H1 (cell line): ENCODE measurements at regions not wholly inside any gene's neighbourhood (a gene's known extent, or its start where the extent isn't known, plus 50 kb on each side); places are given as distances from the start of the nearest gene placed in this dataset.

Experiments
- CTCF ChIA-PET: fragments of 300-600 bp; sonication (Branson Sonifier 250); formaldehyde crosslinking; loops from one replicate; lab custom pipeline; 2021; ENCODE audit not compliant: partially characterized antibody; lab: Charles Lee
- POLR2A ChIA-PET: fragments of 300-600 bp; sonication (Branson Sonifier 250); formaldehyde crosslinking; loops from one replicate; lab custom pipeline; 2021; ENCODE audit warnings: inconsistent platforms; ENCODE audit not compliant: partially characterized antibody; lab: Charles Lee
- DNase-seq, 2 experiments: peaks; one replicate each; pipeline versions ENCODE4 v3.0.0 to v3.0.0-alpha.2; 2010 to 2022; ENCODE audit warnings: low spot score in 2 of 2, low read depth in 1 of 2, mixed read lengths in 1 of 2
- FAIRE-seq: peaks from 2 replicates; lab custom pipeline; 2011; peaks lifted over from hg19 to GRCh38; lab: Jason Lieb, UNC
- H2AFZ ChIP-seq: 2 replicates; pipeline ENCODE4 v1.8.1; 2012; ENCODE audit warnings: low read length, inconsistent platforms
- H2AK5ac ChIP-seq: 2 replicates; pipeline ENCODE4 v1.6.1; 2013; ENCODE audit warnings: low read depth, low read length
- H2BK120ac ChIP-seq: replicated peaks from 2 replicates; pipeline ENCODE3; 2013; ENCODE audit warnings: low read depth, low read length, inconsistent platforms
- H2BK12ac ChIP-seq: 2 replicates; pipeline ENCODE4 v1.6.1; 2013; ENCODE audit warnings: low read depth, low read length
- H2BK15ac ChIP-seq: 2 replicates; pipeline ENCODE4 v1.6.1; 2013; ENCODE audit warnings: low read length
- H2BK20ac ChIP-seq: 2 replicates; pipeline ENCODE4 v1.6.1; 2013; ENCODE audit warnings: low read length
- H2BK5ac ChIP-seq: 2 replicates; pipeline ENCODE4 v1.6.1; 2013; ENCODE audit warnings: low read depth, low read length
- H3K14ac ChIP-seq: 2 replicates; pipeline ENCODE4 v1.6.1; 2013; ENCODE audit warnings: inconsistent platforms; ENCODE audit not compliant: insufficient read length
- H3K18ac ChIP-seq: 2 replicates; pipeline ENCODE4 v1.6.1; 2013; ENCODE audit warnings: low read length; ENCODE audit errors: extremely low read depth
- H3K23ac ChIP-seq: 2 replicates; pipeline ENCODE4 v1.6.1; 2013; ENCODE audit warnings: inconsistent platforms; ENCODE audit not compliant: insufficient read length
- H3K23me2 ChIP-seq: 2 replicates; pipeline ENCODE4 v1.6.1; 2013; ENCODE audit warnings: low read depth, low read length
- H3K27ac ChIP-seq: 2 replicates; pipeline ENCODE4 v1.6.1; 2011; ENCODE audit warnings: low read depth, low read length, inconsistent platforms
- H3K27me3 ChIP-seq, 4 experiments: replicated peaks in 1 of 4; 1 replicate in 1 of 4; 2 replicates in 3 of 4; pipeline versions ENCODE4 v1.6.1 to v1.8.1; 2011 to 2013; ENCODE audit warnings: low read length in 3 of 4, mild to moderate bottlenecking in 3 of 4, inconsistent platforms in 2 of 4, mixed read lengths in 2 of 4, moderate library complexity in 1 of 4; ENCODE audit not compliant: control insufficient read depth in 3 of 4, insufficient read depth in 3 of 4; ENCODE audit errors: extremely low read depth in 1 of 4
- H3K36me3 ChIP-seq, 4 experiments: 2 replicates each; pipeline versions ENCODE4 v1.6.1 to v1.8.1; 2011 to 2013; ENCODE audit warnings: mild to moderate bottlenecking in 4 of 4, low read length in 3 of 4, moderate library complexity in 2 of 4, control low read depth in 1 of 4, inconsistent platforms in 1 of 4; ENCODE audit not compliant: insufficient read depth in 4 of 4, control insufficient read depth in 2 of 4
- H3K4ac ChIP-seq: replicated peaks from 2 replicates; pipeline ENCODE3; 2013; ENCODE audit warnings: low read length, low read depth, mixed read lengths, inconsistent platforms; ENCODE audit not compliant: insufficient read length
- H3K4me1 ChIP-seq, 4 experiments: replicated peaks in 1 of 4; 1 replicate in 1 of 4; 2 replicates in 3 of 4; pipeline versions ENCODE4 v1.6.1 to v1.8.1; 2011 to 2013; ENCODE audit warnings: low read length in 3 of 4, inconsistent platforms in 2 of 4, mixed read lengths in 1 of 4; ENCODE audit not compliant: insufficient read depth in 4 of 4, control insufficient read depth in 3 of 4
- H3K4me2 ChIP-seq, 2 experiments: 2 replicates each; pipeline versions ENCODE4 v1.6.1 to v1.8.1; 2011 to 2013; ENCODE audit warnings: low read depth in 2 of 2, low read length in 2 of 2, control low read depth in 1 of 2, inconsistent platforms in 1 of 2, mild to moderate bottlenecking in 1 of 2; ENCODE audit not compliant: insufficient read depth in 1 of 2
- H3K4me3 ChIP-seq, 4 experiments: fragments of 200-600, 300-600 bp in 1 of 4; sonication (generic), shearing (Covaris generic), sonication (Bioruptor Twin) in 1 of 4; 2 replicates each; pipeline versions ENCODE4 v1.5.1 to v1.8.1; 2011 to 2016; ENCODE audit warnings: low read length in 4 of 4, low read depth in 3 of 4, control low read depth in 2 of 4, inconsistent platforms in 2 of 4, mild to moderate bottlenecking in 2 of 4, mixed read lengths in 1 of 4, moderate library complexity in 1 of 4; ENCODE audit not compliant: insufficient read depth in 2 of 4; ENCODE audit errors: extremely low read depth in 1 of 4
- H3K56ac ChIP-seq: replicated peaks from 2 replicates; pipeline ENCODE3; 2013; ENCODE audit warnings: low read depth, mild to moderate bottlenecking, mixed read lengths, low read length, inconsistent platforms; ENCODE audit not compliant: insufficient read length
- H3K79me1 ChIP-seq: 2 replicates; pipeline ENCODE4 v1.6.1; 2013; ENCODE audit warnings: low read depth, low read length, control low read depth
- H3K79me2 ChIP-seq, 2 experiments: 2 replicates each; pipeline versions ENCODE4 v1.6.1 to v1.8.1; 2012 to 2013; ENCODE audit warnings: low read length in 2 of 2, mild to moderate bottlenecking in 2 of 2, inconsistent platforms in 1 of 2; ENCODE audit not compliant: insufficient read depth in 2 of 2, control insufficient read depth in 1 of 2
- H3K9ac ChIP-seq, 4 experiments: replicated peaks in 1 of 4; 1 replicate in 1 of 4; 2 replicates in 3 of 4; pipeline versions ENCODE4 v1.6.1 to v1.8.1; 2011 to 2013; ENCODE audit warnings: low read depth in 3 of 4, low read length in 3 of 4, control low read depth in 2 of 4, mild to moderate bottlenecking in 2 of 4, moderate library complexity in 2 of 4, inconsistent platforms in 1 of 4; ENCODE audit errors: extremely low read depth in 1 of 4
- H3K9me3 ChIP-seq, 2 experiments: 2 replicates each; pipeline versions ENCODE4 v1.6.1 to v1.8.1; 2012 to 2013; ENCODE audit warnings: mild to moderate bottlenecking in 2 of 2, moderate library complexity in 2 of 2, control low read depth in 1 of 2, inconsistent platforms in 1 of 2, low read depth in 1 of 2, low read length in 1 of 2, mixed read lengths in 1 of 2; ENCODE audit not compliant: insufficient read depth in 2 of 2
- H4K20me1 ChIP-seq, 2 experiments: replicated peaks in 1 of 2; 2 replicates each; pipeline versions ENCODE3 to v1.8.1; 2011 to 2013; ENCODE audit warnings: inconsistent platforms in 2 of 2, low read length in 2 of 2, mild to moderate bottlenecking in 1 of 2; ENCODE audit not compliant: insufficient read depth in 2 of 2, control insufficient read depth in 1 of 2
- H4K5ac ChIP-seq: 2 replicates; pipeline ENCODE4 v1.6.1; 2013; ENCODE audit warnings: low read length, low read depth, mixed read lengths, inconsistent platforms; ENCODE audit not compliant: insufficient read length
- H4K8ac ChIP-seq: 2 replicates; pipeline ENCODE4 v1.8.0; 2013; ENCODE audit warnings: mild to moderate bottlenecking, moderate library complexity, low read length, inconsistent platforms; ENCODE audit not compliant: insufficient read depth; ENCODE audit errors: extremely low read depth
- H4K91ac ChIP-seq: replicated peaks from 2 replicates; pipeline ENCODE3; 2013; ENCODE audit warnings: low read length, mixed read lengths, inconsistent platforms; ENCODE audit not compliant: insufficient read length
- CBX5 ChIP-seq: fragments of 300-800, 300-1000 bp; sonication (generic); IDR thresholded peaks from 2 replicates; pipeline ENCODE4 v1.7.1; 2016; ENCODE audit warnings: antibody characterized with exemption, low read length, low read depth
- KDM1A ChIP-seq: fragments of 200-600, 300-600 bp; sonication (generic); IDR thresholded peaks from 2 replicates; pipeline ENCODE4 v1.7.1; 2016; ENCODE audit warnings: mild to moderate bottlenecking, low read length, borderline replicate concordance
- RFX5 ChIP-seq: IDR thresholded peaks from 2 replicates; pipeline ENCODE4 v1.6.1; 2011; ENCODE audit warnings: low read depth, low read length, improper control_type of control experiment, borderline replicate concordance
- YY1 ChIP-seq: IDR thresholded peaks from 2 replicates; pipeline ENCODE4 v1.6.1; 2011; ENCODE audit warnings: low read depth, mild to moderate bottlenecking, low read length
- ZNF274 ChIP-seq: IDR thresholded peaks from 2 replicates; pipeline ENCODE4 v1.7.0; 2012; ENCODE audit warnings: low read length, borderline replicate concordance; ENCODE audit errors: extremely low read depth
- WGBS, 2 experiments: shearing (Covaris generic) in 1 of 2; methylation state at CpG; one replicate each; pipeline versions ENCODE4 v1.1.6 to v1.1.7; 2013 to 2015; ENCODE audit warnings: low lambda C conversion rate in 2 of 2, mixed read lengths in 2 of 2, inconsistent platforms in 1 of 2, low coverage in 1 of 2, missing lambda C conversion rate in 1 of 2; ENCODE audit not compliant: insufficient replicate concordance in 2 of 2, insufficient coverage in 1 of 2, insufficient read length in 1 of 2; ENCODE audit errors: extremely low coverage in 1 of 2, missing lambda C conversion rate in 1 of 2; 5-methylcytosine and 5-hydroxymethylcytosine counted together

- WGBS, 2 experiments: 93% methylated on average over 2 of the region's 2 CpGs; no CpG with 5 or more reads in 1 of the 2 experiments
- no peak overlapping the region for H3K4me2 ChIP-seq
- no peak overlapping the region for H3K4ac ChIP-seq
- POLR2A ChIA-PET: no interaction called here
- H3K79me2 ChIP-seq: no peaks in the 10 kb centered on the region
- no peaks in the 10 kb centered on the region for H3K4me1 ChIP-seq
- H4K5ac ChIP-seq: no peak overlapping the region
- no peak overlapping the region for H3K56ac ChIP-seq
- no peak overlapping the region for H2BK12ac ChIP-seq
- no peak overlapping the region for H3K14ac ChIP-seq
- H2BK5ac ChIP-seq: no peak overlapping the region
- FAIRE-seq: no peak
- H4K8ac ChIP-seq: no peak overlapping the region
- peaks cover 0 to 9% of the 10 kb centered on the region in 2 experiments; a peak in 1 of 4 replicates for H3K9me3 ChIP-seq
- no peak overlapping the region for H3K27ac ChIP-seq
- no peak overlapping the region for H3K23ac ChIP-seq
- H3K9ac ChIP-seq: no peak overlapping the region
- H3K79me1 ChIP-seq: no peaks in the 10 kb centered on the region
- H4K20me1 ChIP-seq: no peaks in the 10 kb centered on the region
- H2AFZ ChIP-seq: no peak overlapping the region; the same call in 1 of the 2 replicates
- H3K4me3 ChIP-seq: no peak overlapping the region
- no peak overlapping the region for H3K18ac ChIP-seq
- H4K91ac ChIP-seq: no peak overlapping the region
- H2AK5ac ChIP-seq: no peak overlapping the region
- no peak overlapping the region for H2BK20ac ChIP-seq
- no peak overlapping the region for H2BK15ac ChIP-seq
- no peak for DNase-seq
- no peak for TF ChIP-seq KDM1A
- TF ChIP-seq YY1: no peak
- no peak for TF ChIP-seq RFX5
- no peak for TF ChIP-seq ZNF274
- TF ChIP-seq CBX5: no peak
- no peaks in the 10 kb centered on the region for H3K23me2 ChIP-seq
- H3K27me3 ChIP-seq: no peaks in the 10 kb centered on the region
- no peak overlapping the region for H2BK120ac ChIP-seq
- CTCF ChIA-PET: interaction anchor here (1.3 to 1.5 kb wide), 2 partner anchors 217 to 322 kb away, joined by 3 to 4 read pairs; no protein-coding TSS in a partner anchor
- no peaks in the 10 kb centered on the region for H3K36me3 ChIP-seq
Observed at GRCh38 chr7:112547916-112548315, 67.1 kb downstream of the LSMEM1 start.
